ENCODE measurements at regions not wholly inside any gene's neighbourhood (a gene's known extent, or its start where the extent isn't known, plus 50 kb on each side); places are given as distances from the start of the nearest gene placed in this dataset.

DNA sequence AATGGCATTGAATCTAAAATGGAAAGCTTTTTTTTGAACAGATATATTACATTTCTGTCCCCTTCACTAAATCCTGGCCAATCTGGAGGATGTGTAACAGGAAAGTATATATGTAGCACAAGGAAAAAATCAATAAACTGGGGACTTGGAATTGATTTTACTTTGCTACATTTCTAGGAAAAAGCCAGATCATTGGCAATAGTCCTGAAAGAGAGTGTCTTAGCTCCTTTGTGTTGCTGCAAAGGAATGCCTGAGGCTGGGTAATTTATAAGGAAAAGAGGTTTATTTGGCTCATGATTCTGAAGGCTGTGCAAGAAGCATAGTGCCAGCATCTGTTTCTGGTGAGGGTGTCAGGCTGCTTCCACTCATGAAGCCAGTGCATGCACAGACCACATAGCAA, 574.9 kb downstream of the HTR1B start:
- no peak for DNase-seq (ENCODE audit: low read depth, low spot score)

DNA sequence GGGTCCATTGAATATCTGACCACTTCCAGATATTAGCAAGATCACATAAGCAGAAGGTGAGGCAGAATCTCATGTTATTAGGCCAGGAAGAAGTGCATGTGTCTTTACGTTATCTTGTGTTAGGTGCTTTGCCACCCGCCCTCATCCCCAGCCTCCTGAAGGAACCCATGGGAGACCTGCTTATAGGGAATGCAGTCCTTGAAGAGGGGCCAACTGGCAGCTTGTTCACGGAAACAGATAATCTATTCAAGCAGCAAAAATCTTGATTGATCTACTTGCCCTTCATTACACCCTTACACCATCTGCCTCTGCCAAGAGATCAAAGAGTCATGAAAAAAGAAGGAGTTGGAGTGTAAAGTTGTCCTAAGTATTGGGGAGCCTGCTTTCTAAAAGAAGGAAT, 576.4 kb downstream of the HTR1B start:
- Histone ChIP-seq H3K4me3 (replicated peaks in 1 of 2; ENCODE audit: low read depth in 1 of 2, low read length in 2 of 2) (no peak overlapping the region), H4K20me1 (ENCODE audit: insufficient read depth) (no peaks in the 10 kb centered on the region), H3K36me3 (ENCODE audit: control insufficient read depth in 1 of 2, insufficient read depth in 2 of 2, low read length in 2 of 2) (no peaks in the 10 kb centered on the region), H3K9me2 (ENCODE audit: insufficient read depth) (no peaks in the 10 kb centered on the region), H2AFZ (ENCODE audit: low read depth, low read length, poor library complexity, severe bottlenecking) (no peak overlapping the region), H3K9me3 (ENCODE audit: control insufficient read depth in 1 of 2, insufficient read depth in 1 of 2, low read depth in 1 of 2, low read length in 2 of 2) (no peaks in the 10 kb centered on the region), H3K27ac (ENCODE audit: low read depth, low read length) (no peak overlapping the region), H3K27me3 (ENCODE audit: insufficient read depth, low read length) (no peaks in the 10 kb centered on the region), H3K79me2 (ENCODE audit: insufficient read depth, low read length) (no peaks in the 10 kb centered on the region), H3K4me2 (ENCODE audit: low read length) (no peak overlapping the region), H3K9ac (ENCODE audit: low read length) (no peak overlapping the region), H3K4me1 (ENCODE audit: control insufficient read depth in 1 of 2, insufficient read depth in 2 of 2, low read length in 2 of 2) (no peaks in the 10 kb centered on the region)
- DNase-seq (ENCODE audit: low read depth, low spot score) (no peak), ATAC-seq (no peak)
- BruUV-seq (replicated peaks): no TSS peak
- ChIA-PET POLR2A (no interaction called here), RAD21 (ENCODE audit: low non-redundant PET in 1 of 2, low total read pairs in 2 of 2, uncharacterized antibody in 2 of 2, unreplicated experiment in 2 of 2) (no interaction called here), CTCF (no interaction called here)
- TF ChIP-seq ZNF274 (IDR thresholded peaks at IDR 0.05; ENCODE audit: low read depth, low read length): no peak
- TF ChIP-seq, protein P1, sequence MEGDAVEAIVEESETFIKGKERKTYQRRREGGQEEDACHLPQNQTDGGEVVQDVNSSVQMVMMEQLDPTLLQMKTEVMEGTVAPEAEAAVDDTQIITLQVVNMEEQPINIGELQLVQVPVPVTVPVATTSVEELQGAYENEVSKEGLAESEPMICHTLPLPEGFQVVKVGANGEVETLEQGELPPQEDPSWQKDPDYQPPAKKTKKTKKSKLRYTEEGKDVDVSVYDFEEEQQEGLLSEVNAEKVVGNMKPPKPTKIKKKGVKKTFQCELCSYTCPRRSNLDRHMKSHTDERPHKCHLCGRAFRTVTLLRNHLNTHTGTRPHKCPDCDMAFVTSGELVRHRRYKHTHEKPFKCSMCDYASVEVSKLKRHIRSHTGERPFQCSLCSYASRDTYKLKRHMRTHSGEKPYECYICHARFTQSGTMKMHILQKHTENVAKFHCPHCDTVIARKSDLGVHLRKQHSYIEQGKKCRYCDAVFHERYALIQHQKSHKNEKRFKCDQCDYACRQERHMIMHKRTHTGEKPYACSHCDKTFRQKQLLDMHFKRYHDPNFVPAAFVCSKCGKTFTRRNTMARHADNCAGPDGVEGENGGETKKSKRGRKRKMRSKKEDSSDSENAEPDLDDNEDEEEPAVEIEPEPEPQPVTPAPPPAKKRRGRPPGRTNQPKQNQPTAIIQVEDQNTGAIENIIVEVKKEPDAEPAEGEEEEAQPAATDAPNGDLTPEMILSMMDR (IDR thresholded peaks at IDR 0.05 in 2 of 3, conservative IDR thresholded peaks at IDR 0.05 in 1 of 3; ENCODE audit: borderline replicate concordance in 1 of 3, insufficient read depth in 1 of 3, low read depth in 2 of 3, low read length in 2 of 3): no peak
- TF ChIP-seq SIN3A (IDR thresholded peaks at IDR 0.05; ENCODE audit: low read depth): no peak
- no peak for TF ChIP-seq SRF (IDR thresholded peaks at IDR 0.05; ENCODE audit: low read depth)
- no peak for TF ChIP-seq CBX3 (IDR thresholded peaks at IDR 0.05; ENCODE audit: low read depth)
- TF ChIP-seq EGR1 (IDR thresholded peaks at IDR 0.05; ENCODE audit: low read depth): no peak
- intact Hi-C loops (cut with micrococcal nuclease): no loop called here

More for the DNA sequence above, 574.9 kb downstream of the HTR1B start:
- no peak overlapping the region for H3K9ac ChIP-seq (ENCODE audit: low read length)
- BruUV-seq (replicated peaks): no TSS peak
- H3K9me2 ChIP-seq (ENCODE audit: insufficient read depth): no peaks in the 10 kb centered on the region
- H3K27me3 ChIP-seq (ENCODE audit: insufficient read depth, low read length): no peaks in the 10 kb centered on the region
- no peak for ATAC-seq
- no peak overlapping the region for H3K27ac ChIP-seq (ENCODE audit: low read depth, low read length)
- H3K4me1 ChIP-seq (ENCODE audit: control insufficient read depth in 1 of 2, insufficient read depth in 2 of 2, low read length in 2 of 2): no peaks in the 10 kb centered on the region
- H4K20me1 ChIP-seq (ENCODE audit: insufficient read depth): no peaks in the 10 kb centered on the region
- TF ChIP-seq POLR2A (IDR thresholded peaks at IDR 0.05; ENCODE audit: borderline replicate concordance, extremely low read depth, insufficient read depth, insufficient read length): no peak
- TF ChIP-seq, protein P2, sequence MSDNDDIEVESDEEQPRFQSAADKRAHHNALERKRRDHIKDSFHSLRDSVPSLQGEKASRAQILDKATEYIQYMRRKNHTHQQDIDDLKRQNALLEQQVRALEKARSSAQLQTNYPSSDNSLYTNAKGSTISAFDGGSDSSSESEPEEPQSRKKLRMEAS (IDR thresholded peaks at IDR 0.05): no peak
- TF ChIP-seq, protein P3, sequence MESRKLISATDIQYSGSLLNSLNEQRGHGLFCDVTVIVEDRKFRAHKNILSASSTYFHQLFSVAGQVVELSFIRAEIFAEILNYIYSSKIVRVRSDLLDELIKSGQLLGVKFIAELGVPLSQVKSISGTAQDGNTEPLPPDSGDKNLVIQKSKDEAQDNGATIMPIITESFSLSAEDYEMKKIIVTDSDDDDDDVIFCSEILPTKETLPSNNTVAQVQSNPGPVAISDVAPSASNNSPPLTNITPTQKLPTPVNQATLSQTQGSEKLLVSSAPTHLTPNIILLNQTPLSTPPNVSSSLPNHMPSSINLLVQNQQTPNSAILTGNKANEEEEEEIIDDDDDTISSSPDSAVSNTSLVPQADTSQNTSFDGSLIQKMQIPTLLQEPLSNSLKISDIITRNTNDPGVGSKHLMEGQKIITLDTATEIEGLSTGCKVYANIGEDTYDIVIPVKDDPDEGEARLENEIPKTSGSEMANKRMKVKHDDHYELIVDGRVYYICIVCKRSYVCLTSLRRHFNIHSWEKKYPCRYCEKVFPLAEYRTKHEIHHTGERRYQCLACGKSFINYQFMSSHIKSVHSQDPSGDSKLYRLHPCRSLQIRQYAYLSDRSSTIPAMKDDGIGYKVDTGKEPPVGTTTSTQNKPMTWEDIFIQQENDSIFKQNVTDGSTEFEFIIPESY (IDR thresholded peaks at IDR 0.05; ENCODE audit: extremely low read depth, insufficient replicate concordance, low read length): no peak
- no peak for TF ChIP-seq POLR2AphosphoS5 (IDR thresholded peaks at IDR 0.05; ENCODE audit: low read depth, low read length)
- no peak overlapping the region for H3K4me2 ChIP-seq (ENCODE audit: low read length)
- no peaks in the 10 kb centered on the region for H3K79me2 ChIP-seq (ENCODE audit: insufficient read depth, low read length)
- intact Hi-C loops (cut with micrococcal nuclease): no loop called here
- H3K36me3 ChIP-seq (ENCODE audit: control insufficient read depth in 1 of 2, insufficient read depth in 2 of 2, low read length in 2 of 2): no peaks in the 10 kb centered on the region
- no peak overlapping the region for H2AFZ ChIP-seq (ENCODE audit: low read depth, low read length, poor library complexity, severe bottlenecking)
- CTCF ChIA-PET: no interaction called here
- H3K4me3 ChIP-seq (replicated peaks in 1 of 2; ENCODE audit: low read depth in 1 of 2, low read length in 2 of 2): no peak overlapping the region
- RAD21 ChIA-PET (ENCODE audit: low non-redundant PET in 1 of 2, low total read pairs in 2 of 2, uncharacterized antibody in 2 of 2, unreplicated experiment in 2 of 2): no interaction called here
- POLR2A ChIA-PET: no interaction called here
- H3K9me3 ChIP-seq (ENCODE audit: control insufficient read depth in 1 of 2, insufficient read depth in 1 of 2, low read depth in 1 of 2, low read length in 2 of 2): no peaks in the 10 kb centered on the region
